T1000 (cell line): ENCODE measurements at regions not wholly inside any gene's neighbourhood (a gene's known extent, or its start where the extent isn't known, plus 50 kb on each side); places are given as distances from the start of the nearest gene placed in this dataset.

Experiments
- DNase-seq: peaks from one replicate; lab custom pipeline; 2025; ENCODE audit warnings: mixed read lengths; lab: John Stamatoyannopoulos, UW

GRCh38 chr7:115132096-115132495, 210.2 kb downstream of the MDFIC start:
- DNase-seq = no peak

- DNase-seq = no peak
Measured at GRCh38 chr7:115128154-115128553, 206.3 kb downstream of the MDFIC start.

DNA sequence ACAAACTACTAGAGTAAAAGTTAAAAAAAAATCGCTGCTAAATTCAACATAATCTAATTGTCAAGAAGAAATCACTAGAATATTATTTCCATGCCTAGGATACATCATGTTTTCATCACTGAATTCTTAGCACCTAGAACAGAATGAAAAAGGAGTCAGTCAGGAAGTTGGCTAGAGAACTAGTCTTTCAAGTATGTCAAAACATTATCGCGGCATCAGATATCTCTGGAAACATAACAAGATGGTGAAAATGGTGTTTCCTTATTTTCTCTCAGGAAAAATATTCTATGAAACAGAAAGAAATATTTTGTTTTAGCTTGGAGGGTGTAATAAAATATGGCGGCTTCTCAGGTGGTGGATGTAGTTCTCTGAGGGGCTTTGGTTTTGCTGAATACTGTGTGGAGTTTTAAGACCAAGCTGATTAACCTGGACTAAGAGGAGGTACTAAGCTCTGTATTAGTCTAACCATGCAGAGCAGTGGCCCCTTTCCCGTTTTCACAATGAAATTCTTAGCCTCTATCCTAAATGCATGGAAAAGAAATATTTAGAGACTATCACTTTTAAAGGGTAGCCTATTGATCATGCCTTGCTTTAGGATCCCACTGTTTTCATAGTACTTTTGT, 205.6 kb downstream of the MDFIC start:
- DNase-seq = no peak

GRCh38 chr7:115125750-115126149, 203.9 kb downstream of the MDFIC start:
- no peak for DNase-seq

GRCh38 chr7:115125312-115125711, 203.4 kb downstream of the MDFIC start:
- no peak for DNase-seq

DNA sequence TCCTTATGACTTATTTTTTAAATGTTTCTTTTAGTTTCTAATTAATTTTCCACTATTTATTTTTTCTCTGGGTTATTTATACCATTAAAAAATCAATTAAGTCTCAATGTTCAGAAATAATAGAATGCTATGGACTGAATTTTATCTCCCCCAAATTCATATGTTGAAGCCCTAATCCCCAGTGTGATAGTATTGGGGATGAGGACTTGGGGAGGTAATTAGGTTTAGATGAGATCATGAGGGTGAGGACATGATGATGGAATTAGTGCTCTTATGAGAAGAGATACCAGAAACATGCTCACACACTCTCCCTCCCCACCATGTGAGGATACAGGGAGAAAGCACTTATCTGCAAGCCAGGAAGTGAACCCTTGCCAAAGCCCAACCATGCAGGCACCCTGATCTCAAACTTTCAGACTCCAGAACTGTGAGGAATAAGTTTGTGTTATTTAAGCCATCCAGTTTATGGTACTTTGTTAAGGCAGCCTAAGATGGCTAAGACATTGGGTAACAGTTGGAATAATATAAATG, 202.6 kb downstream of the MDFIC start:
- DNase-seq = no peak

- no peak for DNase-seq
Measured at GRCh38 chr7:115123441-115123840, 201.5 kb downstream of the MDFIC start.

GRCh38 chr7:115122388-115122787, 200.5 kb downstream of the MDFIC start:
- DNase-seq = no peak

- no peak for DNase-seq
Measured at GRCh38 chr7:115117748-115118147, 195.9 kb downstream of the MDFIC start.

- no peak for DNase-seq
Measured at GRCh38 chr7:115116773-115117715, 195.2 kb downstream of the MDFIC start.

GRCh38 chr7:115113776-115114175, 191.9 kb downstream of the MDFIC start:
- no peak for DNase-seq

DNA sequence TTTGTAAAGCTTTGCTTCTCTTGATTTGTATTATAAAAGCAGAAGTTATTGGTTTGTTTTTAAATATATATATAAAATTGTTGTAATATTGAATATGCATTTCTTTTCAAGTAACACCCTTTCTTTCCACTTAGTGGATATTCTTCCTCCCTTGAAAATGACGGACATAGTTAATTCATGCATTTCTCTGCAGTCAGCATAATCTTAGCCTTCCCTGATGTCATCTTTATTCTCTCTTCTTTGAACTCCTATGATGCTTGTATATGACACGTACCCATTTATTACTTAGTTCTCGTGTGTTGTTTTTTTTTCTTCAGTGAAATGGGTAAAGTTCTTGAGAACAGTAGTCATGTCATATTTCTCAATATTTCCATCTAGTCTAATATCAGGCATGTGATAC, 191.2 kb downstream of the MDFIC start:
- no peak for DNase-seq

DNA sequence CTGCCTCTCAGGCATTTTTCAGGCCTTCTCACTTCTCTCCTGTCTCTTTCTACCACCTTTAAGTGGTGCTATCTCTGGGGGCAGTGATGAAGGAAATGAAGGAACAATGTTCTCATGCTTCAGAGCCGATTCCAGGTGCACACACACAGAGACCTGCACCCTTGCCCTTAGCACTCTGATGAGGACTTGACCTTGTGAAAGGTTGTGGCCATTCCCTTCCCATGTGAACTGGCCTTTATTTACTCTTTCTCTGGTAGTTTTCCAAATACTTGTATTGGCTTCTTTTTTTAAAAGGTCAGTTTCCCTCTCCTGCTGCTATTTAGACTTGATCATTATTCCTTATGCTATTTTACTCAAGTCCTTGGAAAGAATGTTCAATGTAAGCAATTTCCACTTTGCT, 188.6 kb downstream of the MDFIC start:
- DNase-seq = no peak

GRCh38 chr7:115106316-115106715, 184.4 kb downstream of the MDFIC start:
- DNase-seq = no peak

- DNase-seq = no peak
Measured at GRCh38 chr7:115102738-115103137, 180.8 kb downstream of the MDFIC start.

- DNase-seq = no peak
Measured at GRCh38 chr7:115101199-115101598, 179.3 kb downstream of the MDFIC start.

DNA sequence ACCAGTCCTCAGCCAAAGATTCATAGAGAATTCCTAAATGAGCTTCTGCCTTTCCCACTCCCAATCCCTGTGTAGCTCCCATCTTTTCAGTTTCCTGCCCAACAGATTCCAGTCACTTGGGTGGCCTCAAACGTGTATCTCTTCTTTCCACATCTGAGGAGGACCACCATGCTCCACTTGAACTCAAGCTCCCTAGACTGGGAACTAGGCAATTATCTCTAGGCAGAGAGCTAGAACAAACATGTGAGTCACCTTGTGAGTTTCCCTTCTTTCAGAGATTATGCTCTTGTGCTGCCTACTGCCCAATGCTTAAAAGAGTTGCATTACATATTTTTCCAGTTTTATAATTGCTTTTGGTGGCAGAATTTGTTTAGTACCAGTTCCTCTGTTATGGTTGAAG, 178.0 kb downstream of the MDFIC start:
- DNase-seq = no peak

- no peak for DNase-seq
Measured at GRCh38 chr7:115097175-115097671, 175.3 kb downstream of the MDFIC start.

GRCh38 chr7:115096262-115096661, 174.4 kb downstream of the MDFIC start:
- no peak for DNase-seq

GRCh38 chr7:115094163-115094562, 172.3 kb downstream of the MDFIC start:
- DNase-seq = no peak

GRCh38 chr7:115088893-115089292, 167.0 kb downstream of the MDFIC start:
- DNase-seq = no peak

DNA sequence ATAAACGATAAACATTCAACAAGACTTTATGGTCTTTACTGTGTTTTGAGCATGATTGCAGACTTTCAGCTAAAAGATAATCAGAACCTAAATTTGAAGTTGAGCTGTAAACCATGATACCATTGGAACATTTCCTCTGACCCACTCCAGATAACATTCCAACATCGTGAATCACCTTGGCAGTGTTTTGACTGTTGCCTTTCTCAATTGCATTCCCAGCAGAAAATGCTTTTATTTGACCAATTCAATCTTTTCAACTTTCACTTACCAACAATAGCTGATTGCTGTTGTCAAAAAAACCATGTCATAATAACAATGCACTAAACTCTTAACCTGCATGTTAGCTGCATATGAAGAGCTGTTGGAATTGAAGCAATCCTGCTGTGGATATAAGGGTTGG, 165.5 kb downstream of the MDFIC start:
- peak; percentile 25 for DNase-seq
